H9 (cell line): ENCODE measurements at regions not wholly inside any gene's neighbourhood (a gene's known extent, or its start where the extent isn't known, plus 50 kb on each side); places are given as distances from the start of the nearest gene placed in this dataset.

Experiments
- DNase-seq: peaks from one replicate; pipeline ENCODE4 v3.0.0-alpha.2; 2017
- H2AFZ ChIP-seq: one replicate; pipeline ENCODE4 v1.6.1; 2013; ENCODE audit warnings: mild to moderate bottlenecking, low read length, control low read depth, moderate library complexity
- H2AK5ac ChIP-seq: 2 replicates; pipeline ENCODE4 v1.6.1; 2013; ENCODE audit warnings: low read length, control low read depth, mixed read lengths; ENCODE audit not compliant: insufficient read length
- H2BK120ac ChIP-seq: one replicate; pipeline ENCODE4 v1.6.1; 2013; ENCODE audit warnings: low read depth, mild to moderate bottlenecking, low read length, control low read depth, inconsistent platforms; ENCODE audit not compliant: poor library complexity, severe bottlenecking
- H2BK12ac ChIP-seq: 2 replicates; pipeline ENCODE4 v1.6.1; 2013; ENCODE audit warnings: low read length, control low read depth, mixed read lengths, low read depth; ENCODE audit not compliant: insufficient read length
- H2BK15ac ChIP-seq: 2 replicates; pipeline ENCODE4 v1.6.1; 2013; ENCODE audit warnings: low read depth, low read length, control low read depth
- H2BK20ac ChIP-seq: one replicate; pipeline ENCODE4 v1.6.1; 2013; ENCODE audit warnings: low read depth, mild to moderate bottlenecking, low read length, control low read depth, inconsistent platforms; ENCODE audit not compliant: poor library complexity, severe bottlenecking
- H2BK5ac ChIP-seq: 2 replicates; pipeline ENCODE4 v1.6.1; 2013; ENCODE audit warnings: low read length, control low read depth, mixed read lengths; ENCODE audit not compliant: insufficient read length
- H3K14ac ChIP-seq: 2 replicates; pipeline ENCODE4 v1.6.1; 2013; ENCODE audit warnings: low read length, control low read depth; ENCODE audit not compliant: insufficient read depth
- H3K18ac ChIP-seq: 2 replicates; pipeline ENCODE4 v1.6.1; 2013; ENCODE audit warnings: low read depth, mild to moderate bottlenecking, mixed read lengths, low read length, control low read depth; ENCODE audit not compliant: insufficient read length
- H3K23ac ChIP-seq: 2 replicates; pipeline ENCODE4 v1.6.1; 2013; ENCODE audit warnings: low read length, control low read depth, mixed read lengths, low read depth; ENCODE audit not compliant: insufficient read length
- H3K23me2 ChIP-seq: 2 replicates; pipeline ENCODE4 v1.6.1; 2013; ENCODE audit warnings: low read depth, mild to moderate bottlenecking, mixed read lengths, low read length, control low read depth; ENCODE audit not compliant: insufficient read length, poor library complexity, severe bottlenecking
- H3K27ac ChIP-seq: 2 replicates; pipeline ENCODE4 v1.5.1; 2013; ENCODE audit warnings: low read length, control low read depth, mixed read lengths, low read depth; ENCODE audit not compliant: insufficient read length
- H3K27me3 ChIP-seq: 2 replicates; pipeline ENCODE4 v1.6.1; 2013; ENCODE audit warnings: low read length, control low read depth, inconsistent platforms; ENCODE audit not compliant: insufficient read depth
- H3K4ac ChIP-seq: 2 replicates; pipeline ENCODE4 v1.6.1; 2013; ENCODE audit warnings: low read depth, mild to moderate bottlenecking, control low read depth, inconsistent platforms, low read length, moderate library complexity
- H3K4me1 ChIP-seq: 2 replicates; pipeline ENCODE4 v1.6.1; 2013; ENCODE audit warnings: low read length, control low read depth, inconsistent platforms; ENCODE audit not compliant: insufficient read depth
- H3K4me2 ChIP-seq: 2 replicates; pipeline ENCODE4 v1.6.1; 2013; ENCODE audit warnings: low read length, control low read depth, mixed read lengths; ENCODE audit not compliant: insufficient read length, insufficient read depth
- H3K56ac ChIP-seq: 2 replicates; pipeline ENCODE4 v1.6.1; 2013; ENCODE audit warnings: low read depth, mild to moderate bottlenecking, mixed read lengths, low read length, control low read depth; ENCODE audit not compliant: insufficient read length
- H3K79me1 ChIP-seq: 2 replicates; pipeline ENCODE4 v1.6.1; 2013; ENCODE audit warnings: low read depth, mild to moderate bottlenecking, moderate library complexity, low read length, control low read depth, inconsistent platforms; ENCODE audit not compliant: insufficient read depth, poor library complexity, severe bottlenecking
- H3K79me2 ChIP-seq: 2 replicates; pipeline ENCODE4 v1.6.1; 2013; ENCODE audit warnings: low read length, control low read depth, inconsistent platforms; ENCODE audit not compliant: insufficient read depth
- H3K9ac ChIP-seq: 2 replicates; pipeline ENCODE4 v1.6.1; 2013; ENCODE audit warnings: low read length, control low read depth, mixed read lengths; ENCODE audit not compliant: insufficient read length; ENCODE audit errors: extremely low read depth
- H3K9me3 ChIP-seq: one replicate; pipeline ENCODE4 v1.6.1; 2013; ENCODE audit warnings: low read depth, low read length, inconsistent platforms; ENCODE audit not compliant: control insufficient read depth
- H3T11ph ChIP-seq: one replicate; pipeline ENCODE4 v1.6.1; 2013; ENCODE audit warnings: mild to moderate bottlenecking, low read length, control low read depth, inconsistent platforms
- H4K20me1 ChIP-seq: one replicate; pipeline ENCODE4 v1.6.1; 2013; ENCODE audit not compliant: control insufficient read depth, insufficient read length, insufficient read depth
- H4K5ac ChIP-seq: 2 replicates; pipeline ENCODE4 v1.6.1; 2013; ENCODE audit warnings: low read depth, mild to moderate bottlenecking, mixed read lengths, low read length, control low read depth; ENCODE audit not compliant: insufficient read length
- H4K8ac ChIP-seq: replicated peaks from 2 replicates; pipeline ENCODE4 v1.6.1; 2013; ENCODE audit warnings: low read length, control low read depth, mixed read lengths, low read depth; ENCODE audit not compliant: insufficient read length
- H4K91ac ChIP-seq: 2 replicates; pipeline ENCODE4 v1.6.1; 2013; ENCODE audit warnings: low read depth, mild to moderate bottlenecking, moderate library complexity, mixed read lengths, low read length, control low read depth; ENCODE audit not compliant: insufficient read length
- H3K27ac Mint-ChIP-seq, 3 experiments: 2 replicates in 2 of 3; 3 replicates in 1 of 3; pipeline ENCODE4 v1.8.0; 2020 to 2021; ENCODE audit warnings: mixed read lengths in 3 of 3, mild to moderate bottlenecking in 1 of 3, moderate library complexity in 1 of 3
- H3K27me3 Mint-ChIP-seq: 2 replicates; pipeline ENCODE4 v1.8.0; 2021; ENCODE audit warnings: low read depth, mild to moderate bottlenecking, moderate library complexity, mixed read lengths
- H3K36me3 Mint-ChIP-seq, 3 experiments: 2 replicates in 2 of 3; 3 replicates in 1 of 3; pipeline ENCODE4 v1.8.0; 2020 to 2021; ENCODE audit warnings: low read depth in 3 of 3, mixed read lengths in 3 of 3; ENCODE audit not compliant: insufficient read depth in 1 of 3
- H3K4me1 Mint-ChIP-seq, 2 experiments: 2 replicates each; pipeline ENCODE4 v1.8.0; 2020; ENCODE audit warnings: mixed read lengths in 2 of 2
- H3K4me3 Mint-ChIP-seq, 2 experiments: 2 replicates in 1 of 2; 3 replicates in 1 of 2; pipeline ENCODE4 v1.8.0; 2020 to 2021; ENCODE audit warnings: mild to moderate bottlenecking in 2 of 2, mixed read lengths in 2 of 2, moderate library complexity in 1 of 2
- H3K9me3 Mint-ChIP-seq, 2 experiments: 2 replicates in 1 of 2; 3 replicates in 1 of 2; pipeline ENCODE4 v1.8.0; 2020; ENCODE audit warnings: mild to moderate bottlenecking in 2 of 2, mixed read lengths in 2 of 2, moderate library complexity in 1 of 2
- CTCF ChIP-seq: fragments of 200-600 bp; sonication (generic); conservative IDR thresholded peaks from 3 replicates; pipeline ENCODE4 v1.8.0; 2021; ENCODE audit warnings: antibody characterized with exemption, mild to moderate bottlenecking
- WGBS: extraction: QIAGEN DNeasy Blood & Tissue Kit; methylation state at CpG from one replicate; pipeline ENCODE4 v1.1.7; 2013; ENCODE audit warnings: missing lambda C conversion rate, low lambda C conversion rate, mixed read lengths; ENCODE audit not compliant: insufficient read length; ENCODE audit errors: extremely low coverage; 5-methylcytosine and 5-hydroxymethylcytosine counted together

GRCh38 chr2:217066510-217067270, 206.8 kb upstream of the TNP1 start:
- Histone ChIP-seq H3K4me2 (no peak overlapping the region), H3K18ac (no peak overlapping the region), H3K23ac (no peak overlapping the region), H2BK12ac (no peak overlapping the region), H3K79me2 (no peaks in the 10 kb centered on the region), H2BK15ac (no peak overlapping the region), H3K14ac (no peak overlapping the region), H3K27me3 (no peaks in the 10 kb centered on the region), H3K9me3 (no peaks in the 10 kb centered on the region), H3K9ac (no peak overlapping the region), H4K5ac (no peak overlapping the region), H4K8ac (no peak overlapping the region), H4K91ac (no peak overlapping the region), H3K4me1 (peaks cover 3% of the 10 kb centered on the region; the same call in 1 of the 2 replicates), H2BK5ac (no peak overlapping the region), H3T11ph (no peak overlapping the region), H3K23me2 (no peaks in the 10 kb centered on the region), H3K79me1 (no peaks in the 10 kb centered on the region), H3K4ac (no peak overlapping the region), H2BK20ac (no peak overlapping the region), H2AFZ (no peak overlapping the region), H3K56ac (no peak overlapping the region), H2BK120ac (no peak overlapping the region), H4K20me1 (no peaks in the 10 kb centered on the region), H2AK5ac (no peak overlapping the region), H3K27ac (no peak overlapping the region)
- H3K4me3 Mint-ChIP-seq: no peak overlapping the region
- no peak for TF ChIP-seq CTCF
- no peaks in the 10 kb centered on the region for H3K36me3 Mint-ChIP-seq
- peaks cover 3 to 5% of the 10 kb centered on the region in 2 experiments; a peak in 3 of 5 replicates for H3K9me3 Mint-ChIP-seq
- no CpG with 5 or more reads among the region's 21 CpGs for WGBS
- no peaks in the 10 kb centered on the region for H3K27me3 Mint-ChIP-seq
- peaks cover 12 to 13% of the 10 kb centered on the region in 2 experiments for H3K4me1 Mint-ChIP-seq
- no peak overlapping the region for H3K27ac Mint-ChIP-seq
- no peak for DNase-seq
